H9 (cell line): ENCODE measurements at regions not wholly inside any gene's neighbourhood (a gene's known extent, or its start where the extent isn't known, plus 50 kb on each side); places are given as distances from the start of the nearest gene placed in this dataset.

Experiments
- DNase-seq: peaks from one replicate; pipeline ENCODE4 v3.0.0-alpha.2; 2017
- H2AFZ ChIP-seq: one replicate; pipeline ENCODE4 v1.6.1; 2013; ENCODE audit warnings: mild to moderate bottlenecking, low read length, control low read depth, moderate library complexity
- H2AK5ac ChIP-seq: 2 replicates; pipeline ENCODE4 v1.6.1; 2013; ENCODE audit warnings: low read length, control low read depth, mixed read lengths; ENCODE audit not compliant: insufficient read length
- H2BK120ac ChIP-seq: one replicate; pipeline ENCODE4 v1.6.1; 2013; ENCODE audit warnings: low read depth, mild to moderate bottlenecking, low read length, control low read depth, inconsistent platforms; ENCODE audit not compliant: poor library complexity, severe bottlenecking
- H2BK12ac ChIP-seq: 2 replicates; pipeline ENCODE4 v1.6.1; 2013; ENCODE audit warnings: low read length, control low read depth, mixed read lengths, low read depth; ENCODE audit not compliant: insufficient read length
- H2BK15ac ChIP-seq: 2 replicates; pipeline ENCODE4 v1.6.1; 2013; ENCODE audit warnings: low read depth, low read length, control low read depth
- H2BK20ac ChIP-seq: one replicate; pipeline ENCODE4 v1.6.1; 2013; ENCODE audit warnings: low read depth, mild to moderate bottlenecking, low read length, control low read depth, inconsistent platforms; ENCODE audit not compliant: poor library complexity, severe bottlenecking
- H2BK5ac ChIP-seq: 2 replicates; pipeline ENCODE4 v1.6.1; 2013; ENCODE audit warnings: low read length, control low read depth, mixed read lengths; ENCODE audit not compliant: insufficient read length
- H3K14ac ChIP-seq: 2 replicates; pipeline ENCODE4 v1.6.1; 2013; ENCODE audit warnings: low read length, control low read depth; ENCODE audit not compliant: insufficient read depth
- H3K18ac ChIP-seq: 2 replicates; pipeline ENCODE4 v1.6.1; 2013; ENCODE audit warnings: low read depth, mild to moderate bottlenecking, mixed read lengths, low read length, control low read depth; ENCODE audit not compliant: insufficient read length
- H3K23ac ChIP-seq: 2 replicates; pipeline ENCODE4 v1.6.1; 2013; ENCODE audit warnings: low read length, control low read depth, mixed read lengths, low read depth; ENCODE audit not compliant: insufficient read length
- H3K23me2 ChIP-seq: 2 replicates; pipeline ENCODE4 v1.6.1; 2013; ENCODE audit warnings: low read depth, mild to moderate bottlenecking, mixed read lengths, low read length, control low read depth; ENCODE audit not compliant: insufficient read length, poor library complexity, severe bottlenecking
- H3K27ac ChIP-seq: 2 replicates; pipeline ENCODE4 v1.5.1; 2013; ENCODE audit warnings: low read length, control low read depth, mixed read lengths, low read depth; ENCODE audit not compliant: insufficient read length
- H3K27me3 ChIP-seq: 2 replicates; pipeline ENCODE4 v1.6.1; 2013; ENCODE audit warnings: low read length, control low read depth, inconsistent platforms; ENCODE audit not compliant: insufficient read depth
- H3K4ac ChIP-seq: 2 replicates; pipeline ENCODE4 v1.6.1; 2013; ENCODE audit warnings: low read depth, mild to moderate bottlenecking, control low read depth, inconsistent platforms, low read length, moderate library complexity
- H3K4me1 ChIP-seq: 2 replicates; pipeline ENCODE4 v1.6.1; 2013; ENCODE audit warnings: low read length, control low read depth, inconsistent platforms; ENCODE audit not compliant: insufficient read depth
- H3K4me2 ChIP-seq: 2 replicates; pipeline ENCODE4 v1.6.1; 2013; ENCODE audit warnings: low read length, control low read depth, mixed read lengths; ENCODE audit not compliant: insufficient read length, insufficient read depth
- H3K56ac ChIP-seq: 2 replicates; pipeline ENCODE4 v1.6.1; 2013; ENCODE audit warnings: low read depth, mild to moderate bottlenecking, mixed read lengths, low read length, control low read depth; ENCODE audit not compliant: insufficient read length
- H3K79me1 ChIP-seq: 2 replicates; pipeline ENCODE4 v1.6.1; 2013; ENCODE audit warnings: low read depth, mild to moderate bottlenecking, moderate library complexity, low read length, control low read depth, inconsistent platforms; ENCODE audit not compliant: insufficient read depth, poor library complexity, severe bottlenecking
- H3K79me2 ChIP-seq: 2 replicates; pipeline ENCODE4 v1.6.1; 2013; ENCODE audit warnings: low read length, control low read depth, inconsistent platforms; ENCODE audit not compliant: insufficient read depth
- H3K9ac ChIP-seq: 2 replicates; pipeline ENCODE4 v1.6.1; 2013; ENCODE audit warnings: low read length, control low read depth, mixed read lengths; ENCODE audit not compliant: insufficient read length; ENCODE audit errors: extremely low read depth
- H3K9me3 ChIP-seq: one replicate; pipeline ENCODE4 v1.6.1; 2013; ENCODE audit warnings: low read depth, low read length, inconsistent platforms; ENCODE audit not compliant: control insufficient read depth
- H3T11ph ChIP-seq: one replicate; pipeline ENCODE4 v1.6.1; 2013; ENCODE audit warnings: mild to moderate bottlenecking, low read length, control low read depth, inconsistent platforms
- H4K20me1 ChIP-seq: one replicate; pipeline ENCODE4 v1.6.1; 2013; ENCODE audit not compliant: control insufficient read depth, insufficient read length, insufficient read depth
- H4K5ac ChIP-seq: 2 replicates; pipeline ENCODE4 v1.6.1; 2013; ENCODE audit warnings: low read depth, mild to moderate bottlenecking, mixed read lengths, low read length, control low read depth; ENCODE audit not compliant: insufficient read length
- H4K8ac ChIP-seq: replicated peaks from 2 replicates; pipeline ENCODE4 v1.6.1; 2013; ENCODE audit warnings: low read length, control low read depth, mixed read lengths, low read depth; ENCODE audit not compliant: insufficient read length
- H4K91ac ChIP-seq: 2 replicates; pipeline ENCODE4 v1.6.1; 2013; ENCODE audit warnings: low read depth, mild to moderate bottlenecking, moderate library complexity, mixed read lengths, low read length, control low read depth; ENCODE audit not compliant: insufficient read length
- H3K27ac Mint-ChIP-seq, 3 experiments: 2 replicates in 2 of 3; 3 replicates in 1 of 3; pipeline ENCODE4 v1.8.0; 2020 to 2021; ENCODE audit warnings: mixed read lengths in 3 of 3, mild to moderate bottlenecking in 1 of 3, moderate library complexity in 1 of 3
- H3K27me3 Mint-ChIP-seq: 2 replicates; pipeline ENCODE4 v1.8.0; 2021; ENCODE audit warnings: low read depth, mild to moderate bottlenecking, moderate library complexity, mixed read lengths
- H3K36me3 Mint-ChIP-seq, 3 experiments: 2 replicates in 2 of 3; 3 replicates in 1 of 3; pipeline ENCODE4 v1.8.0; 2020 to 2021; ENCODE audit warnings: low read depth in 3 of 3, mixed read lengths in 3 of 3; ENCODE audit not compliant: insufficient read depth in 1 of 3
- H3K4me1 Mint-ChIP-seq, 2 experiments: 2 replicates each; pipeline ENCODE4 v1.8.0; 2020; ENCODE audit warnings: mixed read lengths in 2 of 2
- H3K4me3 Mint-ChIP-seq, 2 experiments: 2 replicates in 1 of 2; 3 replicates in 1 of 2; pipeline ENCODE4 v1.8.0; 2020 to 2021; ENCODE audit warnings: mild to moderate bottlenecking in 2 of 2, mixed read lengths in 2 of 2, moderate library complexity in 1 of 2
- H3K9me3 Mint-ChIP-seq, 2 experiments: 2 replicates in 1 of 2; 3 replicates in 1 of 2; pipeline ENCODE4 v1.8.0; 2020; ENCODE audit warnings: mild to moderate bottlenecking in 2 of 2, mixed read lengths in 2 of 2, moderate library complexity in 1 of 2
- WGBS: extraction: QIAGEN DNeasy Blood & Tissue Kit; methylation state at CpG from one replicate; pipeline ENCODE4 v1.1.7; 2013; ENCODE audit warnings: missing lambda C conversion rate, low lambda C conversion rate, mixed read lengths; ENCODE audit not compliant: insufficient read length; ENCODE audit errors: extremely low coverage; 5-methylcytosine and 5-hydroxymethylcytosine counted together
- TF ChIP-seq, protein P1 (sequence below): fragments of 200-600 bp; sonication (generic); conservative IDR thresholded peaks from 3 replicates; pipeline ENCODE4 v1.8.0; 2021; ENCODE audit warnings: antibody characterized with exemption, mild to moderate bottlenecking

DNA sequence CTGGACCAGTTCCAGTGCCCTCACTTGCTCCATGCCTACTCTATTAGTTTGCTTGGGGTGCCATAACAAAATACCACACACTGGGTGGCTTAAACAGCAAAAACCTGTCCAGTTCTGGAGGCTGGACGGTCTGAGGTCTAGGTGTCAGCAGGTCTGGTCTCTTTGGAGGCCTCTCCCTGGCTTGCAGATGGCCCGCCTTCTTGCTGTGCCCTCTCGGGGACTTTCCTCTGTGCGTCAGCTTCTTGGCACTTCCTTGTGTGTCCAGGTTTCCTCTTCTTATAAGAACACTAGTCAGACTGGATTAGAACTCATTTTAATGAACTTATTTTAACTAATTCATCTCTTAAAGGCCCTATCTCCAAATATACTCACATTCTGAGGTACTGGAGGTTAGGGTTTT, 97.2 kb downstream of the CARTPT start:
- Histone ChIP-seq H2BK5ac (no peak overlapping the region), H3K27me3 (no peaks in the 10 kb centered on the region), H3K23ac (no peak overlapping the region), H4K91ac (no peak overlapping the region), H3K27ac (no peak overlapping the region), H3K23me2 (no peaks in the 10 kb centered on the region), H3K79me2 (no peaks in the 10 kb centered on the region), H2AK5ac (no peak overlapping the region), H3K4me1 (no peaks in the 10 kb centered on the region), H3K79me1 (no peaks in the 10 kb centered on the region), H4K8ac (no peak overlapping the region), H3T11ph (no peak overlapping the region), H4K20me1 (no peaks in the 10 kb centered on the region), H2BK20ac (no peak overlapping the region), H4K5ac (no peak overlapping the region), H3K14ac (no peak overlapping the region), H3K9me3 (no peaks in the 10 kb centered on the region), H2BK12ac (no peak overlapping the region), H2BK120ac (no peak overlapping the region), H3K4ac (no peak overlapping the region), H3K9ac (no peak overlapping the region), H2BK15ac (no peak overlapping the region), H3K56ac (no peak overlapping the region), H3K18ac (no peak overlapping the region), H3K4me2 (no peak overlapping the region), H2AFZ (no peak overlapping the region)
- Mint-ChIP-seq H3K36me3 (no peaks in the 10 kb centered on the region), H3K9me3 (peaks cover 1 to 4% of the 10 kb centered on the region in 2 experiments; a peak in 3 of 5 replicates), H3K4me1 (no peaks in the 10 kb centered on the region), H3K27ac (no peak overlapping the region), H3K4me3 (no peak overlapping the region), H3K27me3 (peaks cover 2% of the 10 kb centered on the region)
- DNase-seq, result no peak
- TF ChIP-seq, protein P1, sequence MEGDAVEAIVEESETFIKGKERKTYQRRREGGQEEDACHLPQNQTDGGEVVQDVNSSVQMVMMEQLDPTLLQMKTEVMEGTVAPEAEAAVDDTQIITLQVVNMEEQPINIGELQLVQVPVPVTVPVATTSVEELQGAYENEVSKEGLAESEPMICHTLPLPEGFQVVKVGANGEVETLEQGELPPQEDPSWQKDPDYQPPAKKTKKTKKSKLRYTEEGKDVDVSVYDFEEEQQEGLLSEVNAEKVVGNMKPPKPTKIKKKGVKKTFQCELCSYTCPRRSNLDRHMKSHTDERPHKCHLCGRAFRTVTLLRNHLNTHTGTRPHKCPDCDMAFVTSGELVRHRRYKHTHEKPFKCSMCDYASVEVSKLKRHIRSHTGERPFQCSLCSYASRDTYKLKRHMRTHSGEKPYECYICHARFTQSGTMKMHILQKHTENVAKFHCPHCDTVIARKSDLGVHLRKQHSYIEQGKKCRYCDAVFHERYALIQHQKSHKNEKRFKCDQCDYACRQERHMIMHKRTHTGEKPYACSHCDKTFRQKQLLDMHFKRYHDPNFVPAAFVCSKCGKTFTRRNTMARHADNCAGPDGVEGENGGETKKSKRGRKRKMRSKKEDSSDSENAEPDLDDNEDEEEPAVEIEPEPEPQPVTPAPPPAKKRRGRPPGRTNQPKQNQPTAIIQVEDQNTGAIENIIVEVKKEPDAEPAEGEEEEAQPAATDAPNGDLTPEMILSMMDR, result no peak
- no CpG with 5 or more reads among the region's 4 CpGs for WGBS
